CD4-positive, alpha-beta T cell (primary cell): ENCODE measurements at regions not wholly inside any gene's neighbourhood (a gene's known extent, or its start where the extent isn't known, plus 50 kb on each side); places are given as distances from the start of the nearest gene placed in this dataset.

Experiments
- ATAC-seq: fragments of 200-7000 bp; cut with Tn5 transposase; one replicate; pipeline ENCODE4 v1.10.0; 2022; ENCODE audit warnings: mild to moderate bottlenecking; ENCODE audit not compliant: poor library complexity
- CTCF ChIA-PET: fragments of 350-600 bp; sonication (Branson Sonifier 250); formaldehyde crosslinking; loops from one replicate; lab custom pipeline; 2021; ENCODE audit warnings: antibody characterized with exemption, inconsistent platforms; lab: Charles Lee
- POLR2A ChIA-PET: fragments of 350-600 bp; sonication (Branson Sonifier 250); formaldehyde crosslinking; loops from one replicate; lab custom pipeline; 2021; ENCODE audit warnings: antibody characterized with exemption, inconsistent platforms; lab: Charles Lee
- DNase-seq, 14 experiments: peaks; one replicate each; pipeline ENCODE4 v3.0.0-alpha.2; 2013 to 2020; ENCODE audit warnings: mixed read lengths in 2 of 14
- H3K27ac ChIP-seq, 2 donors: one replicate each; pipeline versions ENCODE4 v1.5.1 to v1.7.0; 2013; ENCODE audit warnings: low read length in 2 of 2, low read depth in 1 of 2, mild to moderate bottlenecking in 1 of 2
- H3K27me3 ChIP-seq, 2 experiments: 1 replicate in 1 of 2; 2 replicates in 1 of 2; pipeline versions ENCODE4 v1.6.1 to v1.7.0; 2013; ENCODE audit warnings: low read length in 2 of 2, control low read depth in 1 of 2, mild to moderate bottlenecking in 1 of 2, moderate library complexity in 1 of 2; ENCODE audit not compliant: insufficient read depth in 2 of 2, control insufficient read depth in 1 of 2
- H3K36me3 ChIP-seq: one replicate; pipeline ENCODE4 v1.6.1; 2013; ENCODE audit warnings: low read length, control low read depth; ENCODE audit not compliant: insufficient read depth
- H3K4me1 ChIP-seq: one replicate; pipeline ENCODE4 v1.6.1; 2013; ENCODE audit warnings: low read length, control low read depth; ENCODE audit not compliant: insufficient read depth
- H3K4me3 ChIP-seq: one replicate; pipeline ENCODE4 v1.5.1; 2013; ENCODE audit warnings: mild to moderate bottlenecking, low read length, moderate library complexity
- H3K9me3 ChIP-seq, 2 experiments: 1 replicate in 1 of 2; 2 replicates in 1 of 2; pipeline versions ENCODE4 v1.6.1 to v1.7.0; 2013; ENCODE audit warnings: low read length in 2 of 2, mild to moderate bottlenecking in 2 of 2, control low read depth in 1 of 2, moderate library complexity in 1 of 2; ENCODE audit not compliant: control insufficient read depth in 1 of 2, insufficient read depth in 1 of 2
- H3K27ac Mint-ChIP-seq: one replicate; pipeline ENCODE4 v1.8.0; 2020; ENCODE audit warnings: mixed read lengths
- H3K27me3 Mint-ChIP-seq: one replicate; pipeline ENCODE4 v1.8.0; 2021; ENCODE audit warnings: mixed read lengths
- H3K36me3 Mint-ChIP-seq: one replicate; pipeline ENCODE4 v1.8.0; 2021; ENCODE audit warnings: low read depth, mixed read lengths
- H3K4me1 Mint-ChIP-seq: one replicate; pipeline ENCODE4 v1.8.0; 2021; ENCODE audit warnings: low read depth, mixed read lengths
- H3K4me3 Mint-ChIP-seq: one replicate; pipeline ENCODE4 v1.8.0; 2020; ENCODE audit warnings: mild to moderate bottlenecking, mixed read lengths
- H3K9me3 Mint-ChIP-seq: one replicate; pipeline ENCODE4 v1.8.0; 2020; ENCODE audit warnings: mixed read lengths
- intact Hi-C, 2 experiments: fragments of 100-400 bp; cut with DNase I in 1 of 2; cut with micrococcal nuclease in 1 of 2; formaldehyde crosslinking; loops; one replicate each; pipeline versions ENCODE4 v1.15.1 to v1.9.0; 2023 to 2025; cut with DNase I, micrococcal nuclease
- TF ChIP-seq, protein P1 (sequence below): fragments of 200-600 bp; IDR thresholded peaks from one replicate; pipeline ENCODE4 v1.8.0; 2022; ENCODE audit warnings: antibody characterized with exemption, mild to moderate bottlenecking

DNA sequence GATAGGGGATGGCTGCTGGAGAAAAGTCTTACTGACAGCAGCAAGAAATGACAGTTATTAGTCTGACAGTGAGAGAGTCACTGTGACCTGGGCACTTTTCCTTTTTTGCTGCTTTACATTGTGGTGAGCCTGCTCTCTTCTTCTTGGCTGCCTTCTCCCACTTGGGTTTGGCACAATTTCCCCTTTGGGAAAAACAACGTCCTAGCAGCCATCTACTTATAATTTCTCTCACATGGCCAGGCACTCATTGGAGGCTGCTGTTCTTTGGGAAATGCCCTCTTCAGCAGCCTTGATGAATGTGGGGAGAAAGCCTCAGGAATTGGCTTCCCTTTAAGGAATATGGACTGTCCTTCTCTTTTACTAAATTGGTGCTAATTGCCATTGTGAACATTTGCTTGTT, 60.4 kb upstream of the SLC1A4 start:
- Histone ChIP-seq H3K9me3 (peaks cover 0 to 6% of the 10 kb centered on the region in 2 experiments), H3K27ac (no peak overlapping the region), H3K36me3 (no peaks in the 10 kb centered on the region), H3K4me3 (no peak overlapping the region), H3K4me1 (no peaks in the 10 kb centered on the region), H3K27me3 (no peaks in the 10 kb centered on the region)
- Mint-ChIP-seq H3K4me1 (no peaks in the 10 kb centered on the region), H3K27me3 (peaks cover 5% of the 10 kb centered on the region), H3K36me3 (no peaks in the 10 kb centered on the region), H3K27ac (no peak overlapping the region), H3K9me3 (no peaks in the 10 kb centered on the region), H3K4me3 (no peak overlapping the region)
- no peak for DNase-seq
- ChIA-PET POLR2A (no interaction called here), CTCF (interaction anchor here (0.9 kb wide), 1 partner anchor 11 kb away, joined by 3 read pairs; no protein-coding TSS in a partner anchor)
- intact Hi-C loops: no loop called here
- TF ChIP-seq, protein P1, sequence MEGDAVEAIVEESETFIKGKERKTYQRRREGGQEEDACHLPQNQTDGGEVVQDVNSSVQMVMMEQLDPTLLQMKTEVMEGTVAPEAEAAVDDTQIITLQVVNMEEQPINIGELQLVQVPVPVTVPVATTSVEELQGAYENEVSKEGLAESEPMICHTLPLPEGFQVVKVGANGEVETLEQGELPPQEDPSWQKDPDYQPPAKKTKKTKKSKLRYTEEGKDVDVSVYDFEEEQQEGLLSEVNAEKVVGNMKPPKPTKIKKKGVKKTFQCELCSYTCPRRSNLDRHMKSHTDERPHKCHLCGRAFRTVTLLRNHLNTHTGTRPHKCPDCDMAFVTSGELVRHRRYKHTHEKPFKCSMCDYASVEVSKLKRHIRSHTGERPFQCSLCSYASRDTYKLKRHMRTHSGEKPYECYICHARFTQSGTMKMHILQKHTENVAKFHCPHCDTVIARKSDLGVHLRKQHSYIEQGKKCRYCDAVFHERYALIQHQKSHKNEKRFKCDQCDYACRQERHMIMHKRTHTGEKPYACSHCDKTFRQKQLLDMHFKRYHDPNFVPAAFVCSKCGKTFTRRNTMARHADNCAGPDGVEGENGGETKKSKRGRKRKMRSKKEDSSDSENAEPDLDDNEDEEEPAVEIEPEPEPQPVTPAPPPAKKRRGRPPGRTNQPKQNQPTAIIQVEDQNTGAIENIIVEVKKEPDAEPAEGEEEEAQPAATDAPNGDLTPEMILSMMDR: no peak
- no peak for ATAC-seq

- intact Hi-C loops: no loop called here
- no peaks in the 10 kb centered on the region for H3K9me3 Mint-ChIP-seq
- DNase-seq (no peak), ATAC-seq (no peak)
- no peak overlapping the region for H3K4me3 Mint-ChIP-seq
- H3K4me1 Mint-ChIP-seq: no peaks in the 10 kb centered on the region
- H3K36me3 Mint-ChIP-seq: no peaks in the 10 kb centered on the region
- Histone ChIP-seq H3K9me3 (peaks cover 0 to 6% of the 10 kb centered on the region in 2 experiments), H3K4me1 (no peaks in the 10 kb centered on the region), H3K27me3 (no peaks in the 10 kb centered on the region), H3K27ac (no peak overlapping the region), H3K36me3 (no peaks in the 10 kb centered on the region), H3K4me3 (no peak overlapping the region)
- no peak overlapping the region for H3K27ac Mint-ChIP-seq
- TF ChIP-seq, protein P1: no peak
- CTCF ChIA-PET: interaction anchor here (0.9 kb wide), 1 partner anchor 12 kb away, joined by 3 read pairs; no protein-coding TSS in a partner anchor
- H3K27me3 Mint-ChIP-seq: peaks cover 5% of the 10 kb centered on the region
- POLR2A ChIA-PET: no interaction called here
These were observed 59.9 kb upstream of the SLC1A4 start for GRCh38 chr2:64929333-64929732.

- H3K27ac ChIP-seq: no peak overlapping the region
- ATAC-seq: no peak
These were observed 58.9 kb upstream of the SLC1A4 start for GRCh38 chr2:64930258-64930671.

More at GRCh38 chr2:64930258-64930671, 58.9 kb upstream of the SLC1A4 start:
- H3K27ac Mint-ChIP-seq: no peak overlapping the region
- ChIA-PET POLR2A (no interaction called here), CTCF (no interaction called here)
- H3K27me3 ChIP-seq: no peaks in the 10 kb centered on the region
- no peaks in the 10 kb centered on the region for H3K36me3 Mint-ChIP-seq
- no peaks in the 10 kb centered on the region for H3K4me1 Mint-ChIP-seq
- no peaks in the 10 kb centered on the region for H3K4me1 ChIP-seq
- H3K9me3 Mint-ChIP-seq: no peaks in the 10 kb centered on the region
- H3K27me3 Mint-ChIP-seq: peaks cover 5% of the 10 kb centered on the region
- H3K9me3 ChIP-seq: peaks cover 0 to 6% of the 10 kb centered on the region in 2 experiments
- H3K4me3 Mint-ChIP-seq: no peak overlapping the region
- H3K36me3 ChIP-seq: no peaks in the 10 kb centered on the region
- TF ChIP-seq, protein P1: no peak
- H3K4me3 ChIP-seq: no peak overlapping the region
- intact Hi-C loops: no loop called here
- no peak for DNase-seq
